HL-60/S4 treated with phorbol 12-myristate 13-acetate at 8.2 ng/mL for 4 days and 3 days (cell line): ENCODE measurements at regions not wholly inside any gene's neighbourhood (a gene's known extent, or its start where the extent isn't known, plus 50 kb on each side); places are given as distances from the start of the nearest gene placed in this dataset.
"Not testable (repeated sequence)": the region's sequence is repeated elsewhere in the genome, so short reads cannot be mapped to it uniquely, and the experiment has no call there.

Source experiments
- in situ Hi-C: fragments of 300-500 bp; cut with MboI; formaldehyde crosslinking; loops from 2 replicates; pipeline ENCODE4 v1.15.0; 2022; ENCODE audit warnings: low sequenced_read_pairs

- in situ Hi-C loops: no loop called here
Measured at GRCh38 chr2:38484957-38485356, 107.9 kb upstream of the ATL2 start.

DNA sequence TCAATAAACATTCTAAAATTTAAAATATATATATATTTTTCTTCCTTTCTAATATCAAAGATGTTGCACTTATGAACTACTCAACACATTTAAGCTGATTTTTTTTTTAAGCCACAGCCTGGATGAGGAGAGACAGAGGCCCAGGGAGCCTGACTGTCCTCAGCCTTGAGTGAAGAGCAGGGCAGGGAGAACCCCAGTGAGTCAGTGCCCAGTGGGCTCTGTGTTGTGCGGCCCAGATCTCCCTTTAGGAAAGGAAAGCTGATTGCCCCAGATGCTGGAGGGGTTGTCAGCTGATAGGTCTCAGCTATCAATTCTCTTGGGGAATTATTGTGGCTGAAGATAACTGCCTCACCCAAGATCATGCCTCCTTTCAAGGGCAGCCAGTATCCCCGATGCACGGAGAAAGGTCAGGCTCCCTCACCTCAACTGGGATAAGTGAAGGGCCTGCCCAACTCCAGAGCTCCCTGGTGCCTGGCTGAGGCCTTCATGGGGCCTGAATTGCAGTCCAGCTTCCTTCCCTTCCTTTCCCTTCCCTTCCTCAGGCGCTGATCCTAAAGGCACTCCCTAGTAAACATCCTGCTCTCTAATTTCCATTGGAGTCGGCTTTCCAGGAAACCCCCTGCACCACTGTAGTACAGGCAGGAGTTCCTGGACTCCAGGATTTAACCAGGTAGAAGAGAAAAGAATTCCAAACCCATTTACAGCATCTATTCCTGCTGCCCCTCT lies 106.9 kb upstream of the ATL2 start:
- in situ Hi-C loops: no loop called here

DNA sequence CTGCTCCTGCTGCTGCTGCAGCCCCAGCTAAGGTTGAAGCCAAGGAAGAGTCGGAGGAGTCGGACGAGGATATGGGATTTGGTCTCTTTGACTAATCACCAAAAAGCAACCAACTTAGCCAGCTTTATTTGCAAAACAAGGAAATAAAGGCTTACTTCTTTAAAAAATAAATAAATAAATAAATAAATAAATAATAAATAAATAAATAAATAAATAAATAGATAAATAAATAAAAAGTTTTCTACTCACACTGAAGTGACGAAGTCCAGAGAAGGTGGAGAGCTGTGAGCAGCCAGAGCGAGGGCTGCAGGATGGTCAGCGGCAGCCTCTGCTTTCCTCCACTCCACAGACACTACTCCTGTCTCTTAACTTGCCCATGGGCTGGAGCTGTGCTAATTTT lies 105.6 kb upstream of the ATL2 start:
- in situ Hi-C loops: not testable (repeated sequence)

GRCh38 chr2:38480617-38481016 lies 103.5 kb upstream of the ATL2 start:
- in situ Hi-C loops: no loop called here

DNA sequence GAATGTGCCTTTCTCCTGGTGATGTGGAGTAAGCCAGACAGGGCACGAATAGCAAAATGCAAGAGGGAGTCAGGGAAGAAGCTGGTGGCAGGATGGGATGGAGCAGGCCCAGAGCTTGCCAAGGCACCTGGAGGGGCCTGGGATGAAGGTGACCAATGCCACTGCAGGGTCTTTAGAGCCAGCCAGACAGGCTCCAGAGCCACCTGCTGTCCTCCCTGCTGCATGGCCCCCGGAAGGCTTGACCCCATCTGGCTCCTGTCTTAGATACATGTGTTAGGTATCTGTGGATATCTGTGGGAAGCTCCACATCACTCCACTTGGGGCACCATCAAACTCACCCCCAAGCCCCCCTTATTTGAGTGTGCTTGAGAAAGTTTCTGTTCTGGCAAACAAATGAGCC lies 99.9 kb upstream of the ATL2 start:
- in situ Hi-C loops: no loop called here

GRCh38 chr2:38475567-38475881 lies 98.5 kb upstream of the ATL2 start:
- in situ Hi-C loops: no loop called here

DNA sequence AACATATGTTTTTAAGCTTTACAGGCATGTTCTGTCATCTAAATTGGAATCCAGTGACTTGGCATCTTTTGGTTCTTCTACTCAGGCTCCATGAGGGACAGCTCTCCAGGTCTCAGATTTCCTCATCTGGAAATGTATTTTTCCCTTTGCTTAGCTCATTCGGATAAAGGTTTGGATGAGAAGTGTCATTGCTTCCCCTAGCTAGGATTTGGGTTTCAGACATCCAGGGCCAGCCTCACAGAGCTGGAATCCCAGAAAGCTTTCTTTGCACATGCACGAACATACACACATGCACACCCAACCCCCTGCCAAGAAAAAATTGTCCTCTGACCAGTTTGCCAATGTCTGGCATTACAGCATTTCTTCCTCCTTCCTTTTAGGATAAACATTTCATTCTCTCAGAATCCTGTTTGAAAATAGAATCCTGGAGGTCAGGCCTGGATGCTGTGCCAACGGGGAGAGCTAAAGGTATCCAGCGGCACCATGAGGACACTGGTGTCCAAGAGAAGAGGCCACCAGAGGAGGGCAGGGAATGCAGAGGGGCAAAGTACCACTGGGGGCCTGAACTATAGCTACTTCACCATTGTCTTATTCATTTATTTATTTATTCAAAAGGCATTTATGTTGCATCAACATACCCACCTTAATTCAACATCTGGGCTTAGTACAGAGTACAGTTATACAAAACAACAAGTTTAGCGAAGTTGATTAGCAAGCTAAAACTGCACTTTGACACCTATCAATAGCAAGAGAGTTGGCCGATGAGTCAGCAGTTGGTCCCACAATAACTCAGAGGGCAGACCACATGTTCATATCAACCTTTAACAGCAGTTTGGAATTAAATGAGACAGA lies 97.9 kb upstream of the ATL2 start:
- in situ Hi-C loops: no loop called here

DNA sequence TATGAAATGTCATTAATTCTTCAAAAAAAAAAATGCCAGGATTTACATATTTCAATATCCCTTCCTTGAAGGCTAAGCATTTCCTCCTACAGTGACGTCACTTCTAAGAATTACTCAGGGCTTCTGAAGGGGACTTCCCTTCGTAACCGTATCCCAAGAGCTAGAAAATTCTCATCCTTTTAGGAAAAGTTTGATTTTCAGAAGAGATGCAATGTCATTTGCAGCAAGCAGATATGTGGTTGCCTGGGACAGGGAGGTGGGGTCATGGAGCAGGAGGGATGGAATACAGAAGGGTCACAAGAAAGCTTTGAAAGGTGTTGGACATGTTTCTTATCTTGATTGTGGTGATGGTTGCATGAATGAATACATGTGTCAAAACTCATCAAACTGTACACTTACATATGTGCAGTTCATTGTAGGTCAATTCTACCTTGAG lies 97.0 kb upstream of the ATL2 start:
- in situ Hi-C loops: no loop called here

- in situ Hi-C loops: no loop called here
Measured at GRCh38 chr2:38473333-38474005, 96.4 kb upstream of the ATL2 start.

DNA sequence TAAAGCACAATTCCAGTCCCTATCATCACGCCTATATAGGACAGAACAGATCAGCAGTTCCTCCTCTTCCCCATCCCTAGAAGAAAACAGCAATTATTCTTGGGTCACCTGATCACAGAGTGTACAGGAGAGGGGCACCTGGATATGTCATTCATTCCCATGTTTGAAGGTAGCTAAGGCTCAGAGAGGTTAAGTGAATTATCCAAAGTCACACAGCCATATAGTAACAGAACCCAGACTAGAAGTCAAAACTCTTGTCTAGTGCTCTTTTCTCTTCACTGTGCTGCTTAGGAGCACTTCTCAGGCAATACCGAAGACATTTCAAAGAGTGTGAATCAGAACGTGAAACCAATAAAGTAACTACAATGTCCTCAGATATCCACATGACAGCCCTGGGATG lies 93.0 kb upstream of the ATL2 start:
- in situ Hi-C loops: no loop called here

GRCh38 chr2:38467768-38468455 lies 90.8 kb upstream of the ATL2 start:
- in situ Hi-C loops: no loop called here

DNA sequence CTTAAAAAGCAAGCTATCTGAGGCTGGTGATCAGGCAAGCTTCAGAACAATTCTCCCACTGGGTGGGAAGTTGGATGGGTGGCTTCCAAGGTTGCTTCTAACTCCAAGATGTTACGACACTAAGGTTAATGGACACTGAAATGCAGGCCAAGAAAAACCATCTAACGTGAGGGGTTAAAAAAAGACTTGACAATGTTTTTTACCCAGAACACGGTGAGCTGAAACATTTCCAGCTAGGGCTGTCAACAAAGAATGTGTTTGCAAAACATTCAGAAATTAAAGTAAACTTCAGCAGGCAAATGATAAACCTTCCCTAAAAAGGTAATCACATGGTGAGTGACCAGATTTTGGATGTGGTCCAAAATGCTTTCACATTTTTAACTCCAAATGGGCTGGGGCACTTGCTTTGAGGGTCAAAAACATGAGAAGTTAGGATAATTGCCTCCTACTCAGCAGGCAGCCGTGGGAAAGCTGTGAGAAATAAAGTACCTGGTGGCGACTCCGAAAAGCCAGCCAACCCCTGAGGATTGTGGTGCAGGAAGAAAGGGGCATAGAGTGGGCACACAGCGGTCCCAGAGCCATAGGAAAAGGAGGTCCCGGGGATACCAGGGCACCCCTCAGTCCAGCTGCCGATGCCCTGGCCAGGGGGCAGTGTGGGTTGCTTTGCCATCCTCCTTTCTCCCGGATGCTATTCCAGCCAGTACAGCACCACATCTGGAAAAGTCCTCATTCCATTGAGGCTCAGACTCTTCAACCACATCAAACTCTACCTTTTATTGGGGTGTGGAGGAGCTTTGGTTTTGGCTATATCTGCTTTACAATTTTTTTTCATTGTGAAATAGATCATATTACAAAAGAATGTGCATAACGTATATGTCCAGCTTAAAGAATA lies 90.0 kb upstream of the ATL2 start:
- in situ Hi-C loops: no loop called here

- in situ Hi-C loops: no loop called here
Measured at GRCh38 chr2:38466409-38466808, 89.3 kb upstream of the ATL2 start.

GRCh38 chr2:38465789-38466127 lies 88.7 kb upstream of the ATL2 start:
- in situ Hi-C loops: no loop called here

DNA sequence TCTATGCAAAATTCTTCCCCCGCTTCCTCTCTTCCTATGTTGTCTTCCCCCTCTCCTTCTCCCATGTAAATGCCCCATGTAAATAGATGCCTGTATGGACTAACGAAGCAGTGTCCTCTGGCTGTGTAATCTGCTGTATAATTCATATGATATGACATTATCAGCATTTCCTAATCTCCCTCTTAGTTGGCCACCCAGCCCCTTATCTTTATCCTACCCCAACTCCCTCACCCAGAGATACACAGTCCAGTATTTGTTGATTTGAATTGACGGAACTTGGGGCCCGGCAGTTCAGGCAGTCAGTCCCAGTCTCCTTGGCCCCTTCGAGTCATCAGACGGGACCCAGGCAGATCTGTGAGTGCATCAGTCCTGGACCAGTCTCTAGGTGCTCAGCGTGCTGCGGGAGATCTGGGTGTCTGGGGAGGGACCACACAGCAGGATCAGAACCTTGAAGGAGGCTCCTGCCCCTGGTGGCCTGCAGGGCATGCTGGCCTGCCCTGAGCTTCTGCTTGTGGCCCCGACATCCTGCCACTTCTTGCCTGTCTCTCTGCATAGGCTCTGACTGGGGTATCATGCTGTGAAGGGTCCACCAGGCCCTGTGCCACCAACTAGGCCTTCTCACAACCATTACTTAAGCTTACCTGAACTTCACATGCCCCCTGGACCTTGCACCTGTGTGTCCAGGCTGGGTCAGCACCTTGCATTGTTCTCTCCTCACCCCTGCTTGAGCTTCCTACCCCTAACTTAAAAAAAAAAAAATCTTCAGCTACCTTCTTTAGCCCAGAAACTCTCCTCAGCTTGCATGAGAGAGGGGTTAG lies 88.1 kb upstream of the ATL2 start:
- in situ Hi-C loops: no loop called here

DNA sequence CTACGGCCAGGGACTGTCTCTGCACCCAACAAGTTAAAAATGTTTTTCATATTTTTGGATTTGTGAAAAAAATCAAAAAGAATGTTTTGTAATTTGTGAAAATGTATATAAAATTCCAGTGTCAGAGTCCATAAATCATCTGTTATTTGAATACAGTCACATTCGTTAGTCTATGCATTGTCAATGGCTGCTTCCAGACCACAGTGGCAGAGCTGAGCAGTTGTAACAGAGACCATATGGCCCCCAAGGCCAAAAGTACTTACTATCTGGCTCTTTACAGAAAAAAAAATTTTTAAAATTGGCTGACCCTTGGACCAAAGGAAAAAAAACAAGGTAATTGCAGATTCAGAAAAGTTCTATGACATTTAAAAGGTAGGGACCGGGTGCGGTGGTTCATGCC lies 86.7 kb upstream of the ATL2 start:
- in situ Hi-C loops: no loop called here

GRCh38 chr2:38462121-38462661 lies 85.1 kb upstream of the ATL2 start:
- in situ Hi-C loops: no loop called here

DNA sequence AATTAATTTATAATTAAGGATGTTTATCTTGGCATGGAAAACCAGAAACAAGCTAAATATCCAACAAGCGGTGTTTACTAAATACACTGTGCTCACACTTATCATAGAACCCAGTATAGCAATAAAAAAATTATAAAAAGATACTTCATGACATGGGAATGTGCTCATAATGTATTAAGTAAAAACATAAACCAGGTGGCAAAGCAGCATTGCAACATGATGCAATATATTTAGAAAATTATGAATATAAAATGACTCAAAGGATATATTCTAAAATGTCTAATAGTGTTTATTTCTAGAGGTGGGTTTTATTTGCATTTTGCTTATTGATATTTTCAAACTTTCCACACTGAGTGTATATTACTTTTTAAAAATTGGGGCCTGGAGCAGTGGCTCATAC lies 84.4 kb upstream of the ATL2 start:
- in situ Hi-C loops: no loop called here

- in situ Hi-C loops: no loop called here
Measured at GRCh38 chr2:38460313-38460712, 83.2 kb upstream of the ATL2 start.
